A549 (cell line): ENCODE measurements at regions not wholly inside any gene's neighbourhood (a gene's known extent, or its start where the extent isn't known, plus 50 kb on each side); places are given as distances from the start of the nearest gene placed in this dataset.

Experiments used
- ATAC-seq, 2 experiments: fragments of 200-7000 bp in 1 of 2; fragments of >200 bp in 1 of 2; cut with Nextera tagmentation in 1 of 2; cut with Tn5 transposase in 1 of 2; 3 replicates each; pipeline versions ENCODE4 v1.8.0 to v1.9.1; 2018 to 2020; ENCODE audit warnings: mild to moderate bottlenecking in 1 of 2, moderate library complexity in 1 of 2
- CTCF ChIA-PET: fragments of 300-600 bp; sonication (Branson Sonifier 250); formaldehyde crosslinking; extraction: SDS; loops from one replicate; lab custom pipeline; 2021; ENCODE audit warnings: antibody characterized with exemption, inconsistent platforms; lab: Yijun Ruan, JAX
- POLR2A ChIA-PET: fragments of 350-600 bp; formaldehyde crosslinking; extraction: SDS; loops from one replicate; lab custom pipeline; 2021; ENCODE audit warnings: antibody characterized with exemption, inconsistent platforms; lab: Yijun Ruan, JAX
- DNase-seq, 2 experiments: peaks; one replicate each; pipeline versions ENCODE4 v3.0.0 to v3.0.0-alpha.2; 2011 to 2016; ENCODE audit warnings: low read depth in 1 of 2, low spot score in 1 of 2
- FAIRE-seq: peaks from 2 replicates; lab custom pipeline; 2011; peaks lifted over from hg19 to GRCh38; lab: Jason Lieb, UNC
- H3K27ac ChIP-seq, 2 experiments: fragments of >200 bp; sonication (Bioruptor Twin); formaldehyde crosslinking; 3 replicates each; pipeline ENCODE4 v1.5.1; 2016 to 2017
- H3K4me1 ChIP-seq: fragments of >200 bp; sonication (Bioruptor Twin); formaldehyde crosslinking; 3 replicates; pipeline ENCODE4 v1.6.1; 2016
- H3K4me2 ChIP-seq: fragments of >200 bp; sonication (Bioruptor Twin); formaldehyde crosslinking; 3 replicates; pipeline ENCODE4 v1.6.1; 2016
- H3K4me3 ChIP-seq: fragments of >200 bp; sonication (Bioruptor Twin); formaldehyde crosslinking; 3 replicates; pipeline ENCODE4 v1.5.1; 2016
- H3K9me3 ChIP-seq: fragments of >200 bp; sonication (Bioruptor Twin); formaldehyde crosslinking; 3 replicates; pipeline ENCODE4 v1.6.1; 2016
- ATOH8 ChIP-seq: fragments of 250-450 bp; sonication (Bioruptor Pico); IDR thresholded peaks from 2 replicates; pipeline ENCODE4 v1.5.0; 2020; ENCODE audit warnings: low read depth, mild to moderate bottlenecking, moderate library complexity
- BCL3 ChIP-seq: fragments of >200 bp; sonication (Bioruptor Twin); formaldehyde crosslinking; IDR thresholded peaks from 3 replicates; pipeline ENCODE4 v1.6.1; 2016
- BHLHE40 ChIP-seq: IDR thresholded peaks from 2 replicates; pipeline ENCODE4 v1.6.1; 2012; ENCODE audit warnings: low read depth, low read length, inconsistent platforms
- CHD2 ChIP-seq: fragments of 150-350 bp; IDR thresholded peaks from 2 replicates; pipeline ENCODE4 v1.6.1; 2014; ENCODE audit warnings: low read length; ENCODE audit not compliant: partially characterized antibody
- ELK1 ChIP-seq: fragments of 150-350 bp; IDR thresholded peaks from 2 replicates; pipeline ENCODE4 v1.6.1; 2014; ENCODE audit warnings: low read depth, mild to moderate bottlenecking, low read length
- EP300 ChIP-seq, 2 experiments: fragments of >200 bp; sonication (Bioruptor Twin); formaldehyde crosslinking; IDR thresholded peaks; 2 replicates in 1 of 2; 3 replicates in 1 of 2; pipeline ENCODE4 v1.6.1; 2016 to 2017
- ESRRA ChIP-seq: fragments of 150-350 bp; IDR thresholded peaks from 2 replicates; pipeline ENCODE4 v1.6.1; 2014; ENCODE audit warnings: mild to moderate bottlenecking, low read length, borderline replicate concordance
- FOSL2 ChIP-seq, 2 experiments: fragments of 450-650 bp in 1 of 2; fragments of >200 bp in 1 of 2; sonication (Bioruptor Twin) in 1 of 2; formaldehyde crosslinking; IDR thresholded peaks; 2 replicates each; pipeline versions ENCODE4 v1.5.0 to v1.6.1; 2016 to 2020; ENCODE audit warnings: mild to moderate bottlenecking in 1 of 2, moderate library complexity in 1 of 2
- FOXS1 ChIP-seq: fragments of 250-450 bp; sonication (Bioruptor Pico); IDR thresholded peaks from 2 replicates; pipeline ENCODE4 v1.5.0; 2020; ENCODE audit warnings: mild to moderate bottlenecking, moderate library complexity
- HMGXB4 ChIP-seq: fragments of 250-450 bp; sonication (Bioruptor Pico); IDR thresholded peaks from 2 replicates; pipeline ENCODE4 v1.5.0; 2021; ENCODE audit warnings: mild to moderate bottlenecking, moderate library complexity, borderline replicate concordance
- HOXA7 ChIP-seq: fragments of 250-450 bp; sonication (Bioruptor Pico); IDR thresholded peaks from 2 replicates; pipeline ENCODE4 v1.5.0; 2020; ENCODE audit warnings: mild to moderate bottlenecking, moderate library complexity
- HOXB13 ChIP-seq: fragments of 250-450 bp; sonication (Bioruptor Pico); IDR thresholded peaks from 2 replicates; pipeline ENCODE4 v1.5.0; 2020; ENCODE audit warnings: low read depth, mild to moderate bottlenecking, moderate library complexity
- JUNB ChIP-seq: fragments of >200 bp; sonication (Bioruptor Twin); formaldehyde crosslinking; IDR thresholded peaks from 2 replicates; pipeline ENCODE4 v1.6.1; 2016
- KDM5A ChIP-seq: fragments of 200-600 bp; sonication (generic); IDR thresholded peaks from 2 replicates; pipeline ENCODE4 v1.6.1; 2016; ENCODE audit warnings: antibody characterized with exemption, mild to moderate bottlenecking
- MAX ChIP-seq: IDR thresholded peaks from 2 replicates; pipeline ENCODE4 v1.6.1; 2012
- MAZ ChIP-seq: fragments of 150-350 bp; IDR thresholded peaks from 2 replicates; pipeline ENCODE4 v1.6.1; 2014; ENCODE audit warnings: antibody characterized with exemption, low read depth, low read length, borderline replicate concordance
- MYC ChIP-seq: IDR thresholded peaks from 2 replicates; pipeline ENCODE4 v1.6.1; 2012; ENCODE audit warnings: mild to moderate bottlenecking, inconsistent platforms, low read length, improper control_type of control experiment, borderline replicate concordance
- NFE2L2 ChIP-seq: fragments of 150-350 bp; conservative IDR thresholded peaks from 2 replicates; pipeline ENCODE4 v1.6.1; 2014; ENCODE audit warnings: low read length
- NPAS2 ChIP-seq: fragments of 250-450 bp; sonication (Bioruptor Pico); IDR thresholded peaks from 2 replicates; pipeline ENCODE4 v1.8.0; 2022; ENCODE audit warnings: mild to moderate bottlenecking, moderate library complexity, borderline replicate concordance
- PHF8 ChIP-seq: fragments of 200-600 bp; sonication (generic); IDR thresholded peaks from 2 replicates; pipeline ENCODE4 v1.6.1; 2016; ENCODE audit warnings: low read depth, mild to moderate bottlenecking, antibody characterized with exemption, moderate library complexity, borderline replicate concordance
- POLR2A ChIP-seq: IDR thresholded peaks from 2 replicates; pipeline ENCODE4 v1.6.1; 2012; ENCODE audit warnings: mild to moderate bottlenecking, low read length
- POLR2AphosphoS2 ChIP-seq: conservative IDR thresholded peaks from 2 replicates; pipeline ENCODE4 v1.6.1; 2012; ENCODE audit warnings: low read length, improper control_type of control experiment, inconsistent platforms
- RCOR1 ChIP-seq: fragments of 150-350 bp; IDR thresholded peaks from 2 replicates; pipeline ENCODE4 v1.6.1; 2014; ENCODE audit warnings: antibody characterized with exemption, low read length, low read depth
- RFX5 ChIP-seq: fragments of 450-650 bp; IDR thresholded peaks from 2 replicates; pipeline ENCODE4 v1.7.1; 2014; ENCODE audit warnings: antibody characterized with exemption, mild to moderate bottlenecking, moderate library complexity
- RNF2 ChIP-seq: fragments of 200-600 bp; sonication (generic); IDR thresholded peaks from 2 replicates; pipeline ENCODE4 v1.6.1; 2016; ENCODE audit warnings: low read depth, mild to moderate bottlenecking, antibody characterized with exemption, moderate library complexity, borderline replicate concordance
- TFCP2L1 ChIP-seq: fragments of 250-450 bp; sonication (Bioruptor Pico); IDR thresholded peaks from 2 replicates; pipeline ENCODE4 v1.5.0; 2021; ENCODE audit warnings: mild to moderate bottlenecking
- WGBS: methylation state at CpG from one replicate; pipeline ENCODE4 v1.1.6; 2017; ENCODE audit errors: missing lambda C conversion rate; 5-methylcytosine and 5-hydroxymethylcytosine counted together

DNA sequence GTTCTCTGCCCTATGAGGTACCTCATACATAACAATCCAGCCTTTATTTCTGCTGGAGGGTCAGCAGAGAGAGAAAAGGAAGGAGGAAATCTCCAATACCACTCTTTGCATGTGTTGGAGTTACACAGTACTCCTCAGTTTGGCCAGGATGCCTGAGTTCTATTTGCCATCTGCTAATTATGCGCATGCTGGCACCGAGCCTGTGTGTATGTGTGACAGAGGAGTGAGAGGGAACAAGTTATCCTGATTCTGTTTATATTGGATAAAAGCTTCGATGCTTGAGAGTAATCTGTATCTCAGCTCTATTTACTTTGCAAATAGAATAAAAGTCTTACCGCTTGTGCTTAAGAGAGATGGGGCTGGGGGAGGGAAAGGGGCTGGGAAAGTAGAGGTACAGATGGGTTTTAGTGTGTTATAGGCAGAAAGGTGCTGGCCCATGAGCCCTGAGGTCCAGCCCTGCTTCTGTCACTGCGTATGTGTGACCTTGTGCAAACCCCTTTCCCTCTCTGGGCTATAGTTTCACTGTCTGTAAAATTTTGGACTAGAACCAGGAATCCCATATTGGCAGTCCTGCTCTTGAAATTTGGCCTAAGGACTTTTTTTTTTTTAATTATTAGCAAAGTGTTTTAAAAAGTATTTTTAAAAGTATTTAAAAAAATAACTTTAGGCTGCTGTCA is 54.5 kb upstream of the PLXNA2 start:
- 31% methylated on average over 5 of the region's 5 CpGs for WGBS

DNA sequence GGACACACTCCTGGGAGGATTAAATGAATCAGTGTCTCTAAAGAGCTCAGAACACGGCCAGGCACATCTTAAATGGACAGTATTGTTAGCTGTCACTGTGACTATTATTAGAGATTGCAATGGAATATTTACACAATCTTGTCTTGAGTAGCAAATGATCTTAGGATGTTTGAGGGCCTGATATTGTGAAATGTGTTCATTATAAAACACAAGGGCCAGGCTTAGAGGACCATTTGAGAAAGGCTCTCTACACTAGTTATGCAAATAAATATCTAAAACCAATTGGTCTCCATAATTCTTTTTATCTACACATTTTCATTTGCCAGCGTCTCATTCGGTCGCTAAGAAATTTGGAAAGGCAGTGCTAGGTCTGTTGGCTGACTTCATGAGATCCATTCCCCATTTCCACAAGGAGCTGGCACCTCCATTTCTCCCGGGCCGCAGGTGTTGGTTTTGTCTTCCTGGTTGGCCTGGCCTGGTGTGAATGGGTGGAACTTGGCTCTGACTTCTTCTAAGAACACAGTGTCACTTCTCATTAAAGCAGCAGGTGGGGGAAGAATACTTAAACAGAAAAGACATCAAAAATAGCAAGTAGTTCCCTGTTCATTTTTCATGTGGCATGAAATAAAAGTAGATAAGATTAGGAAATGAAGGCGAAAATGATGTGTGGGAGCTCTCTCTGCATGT is 56.0 kb upstream of the PLXNA2 start:
- no peak for DNase-seq
- Histone ChIP-seq H3K27ac (no peak overlapping the region), H3K4me2 (no peak overlapping the region), H3K4me3 (no peak overlapping the region), H3K4me1 (no peaks in the 10 kb centered on the region), H3K9me3 (no peaks in the 10 kb centered on the region)
- FAIRE-seq, result no peak
- CTCF ChIA-PET, result no interaction called here
- POLR2A ChIA-PET, result no interaction called here
- 28% methylated on average over 7 of the region's 7 CpGs for WGBS
- ATAC-seq, result no peak
- TF ChIP-seq MAZ (no peak), FOXS1 (CRISPR knock-in tag) (no peak), HOXA7 (CRISPR knock-in tag) (no peak), HOXB13 (CRISPR knock-in tag) (no peak)

More for the DNA sequence above, 54.5 kb upstream of the PLXNA2 start:
- CTCF ChIA-PET, result no interaction called here
- ATAC-seq, result no peak
- no peaks in the 10 kb centered on the region for H3K4me1 ChIP-seq
- DNase-seq, result no peak
- no peak for FAIRE-seq
- TF ChIP-seq POLR2A (no peak), NFE2L2 (no peak), PHF8 (no peak)
- TF ChIP-seq, all 56 proteins: peak for 0
- POLR2A ChIA-PET, result no interaction called here
- H3K4me3 ChIP-seq, result no peak overlapping the region
- no peaks in the 10 kb centered on the region for H3K9me3 ChIP-seq
- no peak overlapping the region for H3K27ac ChIP-seq
- no peak overlapping the region for H3K4me2 ChIP-seq

- no peak overlapping the region for H3K27ac ChIP-seq
- H3K4me3 ChIP-seq, result no peak overlapping the region
- 75% methylated on average over 3 of the region's 4 CpGs for WGBS
- H3K9me3 ChIP-seq, result no peaks in the 10 kb centered on the region
- no peak; a peak in 1 of 6 replicates for ATAC-seq
- no peaks in the 10 kb centered on the region for H3K4me1 ChIP-seq
- FAIRE-seq, result no peak
- POLR2A ChIA-PET, result no interaction called here
- CTCF ChIA-PET, result no interaction called here
- no peak overlapping the region for H3K4me2 ChIP-seq
- TF ChIP-seq BCL3 (no peak), CHD2 (no peak), POLR2AphosphoS2 (no peak), MYC (no peak), RFX5 (no peak), FOSL2 (IDR thresholded peaks at IDR 0.05) (no peak), FOSL2 (CRISPR knock-in tag; IDR thresholded peaks at IDR 0.05) (no peak), EP300 (IDR thresholded peaks at IDR 0.05) (no peak), PHF8 (no peak), MAX (no peak), ELK1 (no peak), HMGXB4 (CRISPR knock-in tag) (no peak), RNF2 (no peak), NPAS2 (no peak), JUNB (no peak), TFCP2L1 (no peak), BHLHE40 (no peak), KDM5A (no peak), RCOR1 (no peak), ATOH8 (no peak), ESRRA (no peak)
- no peak for DNase-seq
These were observed 58.6 kb upstream of the PLXNA2 start for GRCh38 chr1:208302699-208303238.
